Ascending aorta (tissue), 2 donors: ENCODE measurements at regions not wholly inside any gene's neighbourhood (a gene's known extent, or its start where the extent isn't known, plus 50 kb on each side); places are given as distances from the start of the nearest gene placed in this dataset.
"Not testable (repeated sequence)": the region's sequence is repeated elsewhere in the genome, so short reads cannot be mapped to it uniquely, and the experiment has no call there.

Experiments used
- DNase-seq, 2 donors: peaks; one replicate each; pipeline ENCODE4 v3.0.0-alpha.2; 2019; ENCODE audit warnings: low spot score in 2 of 2
- H3K27ac ChIP-seq, 2 donors: fragments of 200-600 bp; sonication (generic); one replicate each; pipeline ENCODE4 v1.5.1; 2016 to 2017; ENCODE audit warnings: mild to moderate bottlenecking in 1 of 2
- H3K27me3 ChIP-seq: fragments of 200-600 bp; sonication (generic); one replicate; pipeline ENCODE4 v1.5.1; 2017
- H3K36me3 ChIP-seq, 2 donors: fragments of 200-600 bp; sonication (generic); one replicate each; pipeline ENCODE4 v1.5.1; 2016
- H3K4me1 ChIP-seq, 2 donors: fragments of 200-600 bp; sonication (generic); one replicate each; pipeline ENCODE4 v1.5.1; 2016 to 2017; ENCODE audit warnings: mild to moderate bottlenecking in 1 of 2
- H3K4me3 ChIP-seq, 2 donors: fragments of 200-600 bp; sonication (generic); one replicate each; pipeline ENCODE4 v1.5.1; 2016 to 2017; ENCODE audit warnings: mild to moderate bottlenecking in 1 of 2
- H3K9me3 ChIP-seq, 2 donors: fragments of 200-600 bp; sonication (generic); one replicate each; pipeline ENCODE4 v1.5.1; 2016
- intact Hi-C: fragments of 100-400 bp; cut with DNase I; formaldehyde crosslinking; loops from one replicate; pipeline ENCODE4 v1.15.1; 2023
- TF ChIP-seq, protein P1 (sequence below), 3 experiments: fragments of 200-600 bp in 2 of 3; fragments of 450-650 bp in 1 of 3; sonication (generic) in 2 of 3; IDR thresholded peaks; one replicate each; pipeline ENCODE4 v1.5.1; 2016 to 2019; ENCODE audit warnings: antibody characterized with exemption in 3 of 3, mild to moderate bottlenecking in 1 of 3, moderate library complexity in 1 of 3

DNA sequence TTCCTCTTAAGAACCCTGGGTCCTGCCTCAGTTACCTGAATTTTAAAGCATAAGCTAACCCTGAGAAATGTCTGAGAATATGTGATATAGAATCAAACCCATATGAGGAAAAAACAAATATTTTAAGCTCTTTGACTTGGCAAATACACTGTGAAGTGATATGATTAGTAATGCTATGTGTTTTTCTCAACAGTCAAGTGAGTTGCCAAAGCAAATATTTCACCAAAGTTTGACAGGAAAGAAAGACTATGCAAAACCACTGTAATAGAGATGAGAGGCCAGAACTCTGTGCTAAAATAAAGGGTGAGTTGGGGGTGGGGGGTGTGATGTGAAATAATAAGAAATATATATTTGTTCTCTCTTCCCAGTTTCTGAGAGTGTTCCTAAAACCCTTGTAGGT lies 613.5 kb upstream of the CCDC179 start:
- no peaks in the 10 kb centered on the region for H3K27me3 ChIP-seq
- DNase-seq: no peak
- H3K4me1 ChIP-seq: no peaks in the 10 kb centered on the region
- intact Hi-C loops: no loop called here
- TF ChIP-seq, protein P1, sequence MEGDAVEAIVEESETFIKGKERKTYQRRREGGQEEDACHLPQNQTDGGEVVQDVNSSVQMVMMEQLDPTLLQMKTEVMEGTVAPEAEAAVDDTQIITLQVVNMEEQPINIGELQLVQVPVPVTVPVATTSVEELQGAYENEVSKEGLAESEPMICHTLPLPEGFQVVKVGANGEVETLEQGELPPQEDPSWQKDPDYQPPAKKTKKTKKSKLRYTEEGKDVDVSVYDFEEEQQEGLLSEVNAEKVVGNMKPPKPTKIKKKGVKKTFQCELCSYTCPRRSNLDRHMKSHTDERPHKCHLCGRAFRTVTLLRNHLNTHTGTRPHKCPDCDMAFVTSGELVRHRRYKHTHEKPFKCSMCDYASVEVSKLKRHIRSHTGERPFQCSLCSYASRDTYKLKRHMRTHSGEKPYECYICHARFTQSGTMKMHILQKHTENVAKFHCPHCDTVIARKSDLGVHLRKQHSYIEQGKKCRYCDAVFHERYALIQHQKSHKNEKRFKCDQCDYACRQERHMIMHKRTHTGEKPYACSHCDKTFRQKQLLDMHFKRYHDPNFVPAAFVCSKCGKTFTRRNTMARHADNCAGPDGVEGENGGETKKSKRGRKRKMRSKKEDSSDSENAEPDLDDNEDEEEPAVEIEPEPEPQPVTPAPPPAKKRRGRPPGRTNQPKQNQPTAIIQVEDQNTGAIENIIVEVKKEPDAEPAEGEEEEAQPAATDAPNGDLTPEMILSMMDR (IDR thresholded peaks at IDR 0.05): no peak
- no peaks in the 10 kb centered on the region for H3K9me3 ChIP-seq
- H3K27ac ChIP-seq: no peak overlapping the region
- H3K4me3 ChIP-seq: no peak overlapping the region
- H3K36me3 ChIP-seq: no peaks in the 10 kb centered on the region

DNA sequence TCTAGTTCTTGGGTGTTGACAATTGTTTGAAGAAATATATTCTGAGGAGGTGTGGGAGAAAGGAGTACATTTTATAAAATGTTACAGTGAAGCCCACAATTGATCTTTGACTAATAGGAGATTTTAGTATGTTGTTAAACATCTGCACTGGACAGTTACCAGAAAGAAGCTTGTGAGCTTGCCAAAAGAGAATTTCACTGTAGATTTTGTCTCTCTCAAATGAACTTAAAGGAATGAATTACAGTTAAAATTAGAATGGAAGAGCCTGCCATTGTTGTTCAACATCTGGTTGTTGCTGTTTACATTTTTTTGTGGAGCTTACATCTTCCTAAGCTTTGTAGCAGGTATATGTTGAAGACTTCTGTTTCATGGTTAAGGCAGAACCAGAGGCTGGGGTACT lies 620.5 kb upstream of the CCDC179 start:
- H3K27me3 ChIP-seq: no peaks in the 10 kb centered on the region
- no peaks in the 10 kb centered on the region for H3K9me3 ChIP-seq
- no peaks in the 10 kb centered on the region for H3K4me1 ChIP-seq
- intact Hi-C loops: no loop called here
- DNase-seq: no peak
- no peak overlapping the region for H3K27ac ChIP-seq
- TF ChIP-seq, protein P1 (IDR thresholded peaks at IDR 0.05): no peak
- no peak overlapping the region for H3K4me3 ChIP-seq
- no peaks in the 10 kb centered on the region for H3K36me3 ChIP-seq

GRCh38 chr11:23484146-23484545 lies 623.9 kb upstream of the CCDC179 start:
- DNase-seq, H3K9me3 ChIP-seq, H3K27me3 ChIP-seq, H3K27ac ChIP-seq, H3K36me3 ChIP-seq, intact Hi-C loops, H3K4me3 ChIP-seq, H3K4me1 ChIP-seq: not testable (repeated sequence)

- H3K27me3 ChIP-seq, DNase-seq, H3K36me3 ChIP-seq, H3K9me3 ChIP-seq, intact Hi-C loops, H3K4me3 ChIP-seq, H3K27ac ChIP-seq, H3K4me1 ChIP-seq: not testable (repeated sequence)
Observed at GRCh38 chr11:23484618-23485017, 624.3 kb upstream of the CCDC179 start.

DNA sequence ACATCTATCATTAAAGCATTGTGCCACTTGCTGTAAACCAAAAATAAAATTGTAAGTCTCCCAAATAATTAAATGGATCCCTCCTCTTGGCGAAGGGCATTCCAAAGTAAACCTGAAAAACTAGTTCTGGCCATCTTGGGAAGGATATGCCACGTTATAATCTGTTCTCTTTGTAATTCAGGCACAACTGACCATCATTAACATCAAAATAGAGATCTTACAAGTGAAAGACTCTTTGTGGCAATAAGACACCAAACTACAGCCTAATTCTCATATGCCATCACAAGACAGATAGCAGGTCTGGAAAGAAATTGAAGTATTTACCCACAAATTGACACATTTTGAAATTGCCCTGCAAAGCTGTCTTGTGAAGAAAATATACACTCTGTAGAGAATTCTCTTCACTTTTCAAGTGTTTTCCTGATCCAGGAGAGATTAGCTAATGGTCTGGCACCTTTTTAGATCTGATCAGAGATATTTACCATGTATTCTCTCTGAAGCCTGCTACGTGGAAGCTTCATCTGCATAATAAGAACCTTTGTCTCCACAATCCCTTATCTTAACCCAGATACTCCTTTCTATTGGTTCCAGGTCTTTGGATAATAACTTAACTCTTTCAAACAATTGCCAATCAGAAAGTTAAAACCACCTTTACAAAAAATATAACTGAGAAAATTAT lies 630.4 kb upstream of the CCDC179 start:
- H3K27me3 ChIP-seq: no peaks in the 10 kb centered on the region
- H3K27ac ChIP-seq: no peak overlapping the region
- no peaks in the 10 kb centered on the region for H3K36me3 ChIP-seq
- H3K4me1 ChIP-seq: no peaks in the 10 kb centered on the region
- no peaks in the 10 kb centered on the region for H3K9me3 ChIP-seq
- H3K4me3 ChIP-seq: no peak overlapping the region
- DNase-seq: no peak
- TF ChIP-seq, protein P1 (IDR thresholded peaks at IDR 0.05): no peak
- intact Hi-C loops: no loop called here

DNA sequence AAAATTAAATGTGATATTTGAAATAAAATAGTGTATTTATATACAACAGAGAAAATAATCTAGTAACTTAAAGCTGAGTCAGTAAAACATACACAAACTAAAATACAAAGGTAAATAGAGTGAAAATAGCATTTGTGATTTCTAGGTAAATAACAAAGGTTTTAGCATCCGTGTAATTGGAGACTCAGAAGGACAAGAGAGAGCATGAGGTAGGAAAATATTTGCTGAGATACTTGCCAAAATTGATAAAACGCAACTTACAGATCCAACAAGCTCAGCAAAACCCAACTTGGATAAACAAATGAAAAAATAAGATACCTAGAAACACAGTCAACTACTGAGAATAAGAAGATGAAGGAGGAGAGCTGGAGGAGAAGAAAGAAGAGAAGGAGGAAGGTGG lies 634.7 kb upstream of the CCDC179 start:
- Histone ChIP-seq H3K4me1 (no peaks in the 10 kb centered on the region), H3K27ac (no peak overlapping the region), H3K4me3 (no peak overlapping the region), H3K9me3 (no peaks in the 10 kb centered on the region), H3K36me3 (no peaks in the 10 kb centered on the region), H3K27me3 (no peaks in the 10 kb centered on the region)
- intact Hi-C loops: no loop called here
- DNase-seq: no peak
- TF ChIP-seq, protein P1 (IDR thresholded peaks at IDR 0.05): no peak

DNA sequence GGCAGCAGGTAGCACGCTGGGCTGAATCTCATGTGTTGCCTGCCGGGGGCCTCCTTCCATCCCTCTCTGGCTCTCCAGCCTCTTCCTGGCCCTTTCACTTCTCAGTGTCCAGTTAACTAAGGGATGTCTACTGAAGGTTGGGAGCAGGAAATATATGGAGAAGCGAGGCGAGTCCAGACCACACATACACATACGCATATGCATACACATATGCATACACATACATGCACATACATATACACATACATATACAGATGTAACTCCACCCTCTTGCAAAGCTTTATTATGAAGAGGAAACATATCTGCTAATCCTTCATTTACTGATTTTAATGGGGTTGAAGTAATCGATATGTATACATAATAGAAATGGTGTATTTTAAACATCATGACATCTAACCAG lies 636.1 kb upstream of the CCDC179 start:
- intact Hi-C loops: no loop called here
- H3K4me3 ChIP-seq: no peak overlapping the region
- no peak overlapping the region for H3K27ac ChIP-seq
- DNase-seq: no peak
- H3K9me3 ChIP-seq: no peaks in the 10 kb centered on the region
- TF ChIP-seq, protein P1 (IDR thresholded peaks at IDR 0.05): no peak
- H3K36me3 ChIP-seq: no peaks in the 10 kb centered on the region
- no peaks in the 10 kb centered on the region for H3K27me3 ChIP-seq
- no peaks in the 10 kb centered on the region for H3K4me1 ChIP-seq
